Hippocampal formation (tissue), 2 donors: ENCODE measurements at regions not wholly inside any gene's neighbourhood (a gene's known extent, or its start where the extent isn't known, plus 50 kb on each side); places are given as distances from the start of the nearest gene placed in this dataset.
"Not testable (repeated sequence)": the region's sequence is repeated elsewhere in the genome, so short reads cannot be mapped to it uniquely, and the experiment has no call there.

Experiments used
- DNase-seq, 2 donors: peaks; one replicate each; lab custom pipeline; 2025; lab: John Stamatoyannopoulos, UW

DNA sequence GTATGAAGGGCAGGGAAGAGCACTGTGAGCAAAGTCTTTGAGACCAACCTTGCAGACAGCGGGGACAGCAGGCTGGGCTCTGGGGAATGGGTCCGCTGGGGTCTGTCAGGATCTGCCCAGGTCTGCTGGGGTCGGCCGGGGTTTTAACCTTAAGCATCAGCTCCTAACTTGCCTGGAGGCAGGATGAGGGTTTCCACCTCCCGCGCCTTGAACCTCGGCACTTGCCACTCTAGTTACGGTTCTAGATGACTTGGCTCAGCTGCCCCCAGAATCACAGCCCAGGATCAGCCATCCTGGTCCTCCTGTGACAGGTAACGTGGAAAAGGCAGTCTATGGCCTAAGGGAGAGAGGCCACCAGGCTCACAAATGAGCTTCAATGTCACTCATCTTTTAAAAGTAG lies 50.4 kb upstream of the CACUL1 start:
- DNase-seq: no peak

DNA sequence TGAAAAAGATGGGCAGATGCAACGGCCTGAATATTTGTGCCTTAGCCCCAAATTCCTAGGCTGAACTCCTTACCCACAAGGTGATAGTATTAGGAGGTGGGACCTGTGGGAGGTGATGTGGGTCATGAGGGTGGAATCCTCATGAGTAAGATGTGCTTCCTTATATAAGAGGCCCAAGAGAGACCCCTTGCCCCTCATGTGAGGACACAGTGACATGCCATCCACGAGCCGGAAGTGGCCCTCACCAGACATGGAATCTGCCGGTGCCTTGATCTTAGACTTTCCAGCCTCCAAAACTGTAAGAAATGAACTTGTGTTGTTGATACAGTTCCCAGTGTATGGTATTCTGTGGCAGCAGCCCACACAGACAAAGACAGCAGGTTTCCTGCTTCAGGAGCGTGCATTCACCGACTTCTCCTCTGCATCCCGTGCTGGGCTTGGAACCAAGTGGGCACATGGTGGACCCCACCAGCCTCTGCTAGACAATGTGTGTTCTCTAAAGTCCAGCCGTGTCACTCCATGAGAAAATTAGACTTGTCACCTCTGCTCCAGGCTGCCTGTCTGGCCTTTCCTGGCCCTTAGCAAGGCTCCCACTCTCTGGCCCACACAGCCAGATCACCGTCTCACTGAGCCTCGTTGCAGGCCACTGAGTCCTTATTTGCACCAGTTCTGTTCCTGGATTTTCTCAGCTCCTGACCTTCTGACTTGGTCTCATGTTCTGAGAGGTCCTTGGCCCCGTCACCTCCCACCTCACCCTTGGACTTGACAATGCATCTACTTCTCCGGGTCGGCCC lies 52.9 kb upstream of the CACUL1 start:
- no peak for DNase-seq

DNA sequence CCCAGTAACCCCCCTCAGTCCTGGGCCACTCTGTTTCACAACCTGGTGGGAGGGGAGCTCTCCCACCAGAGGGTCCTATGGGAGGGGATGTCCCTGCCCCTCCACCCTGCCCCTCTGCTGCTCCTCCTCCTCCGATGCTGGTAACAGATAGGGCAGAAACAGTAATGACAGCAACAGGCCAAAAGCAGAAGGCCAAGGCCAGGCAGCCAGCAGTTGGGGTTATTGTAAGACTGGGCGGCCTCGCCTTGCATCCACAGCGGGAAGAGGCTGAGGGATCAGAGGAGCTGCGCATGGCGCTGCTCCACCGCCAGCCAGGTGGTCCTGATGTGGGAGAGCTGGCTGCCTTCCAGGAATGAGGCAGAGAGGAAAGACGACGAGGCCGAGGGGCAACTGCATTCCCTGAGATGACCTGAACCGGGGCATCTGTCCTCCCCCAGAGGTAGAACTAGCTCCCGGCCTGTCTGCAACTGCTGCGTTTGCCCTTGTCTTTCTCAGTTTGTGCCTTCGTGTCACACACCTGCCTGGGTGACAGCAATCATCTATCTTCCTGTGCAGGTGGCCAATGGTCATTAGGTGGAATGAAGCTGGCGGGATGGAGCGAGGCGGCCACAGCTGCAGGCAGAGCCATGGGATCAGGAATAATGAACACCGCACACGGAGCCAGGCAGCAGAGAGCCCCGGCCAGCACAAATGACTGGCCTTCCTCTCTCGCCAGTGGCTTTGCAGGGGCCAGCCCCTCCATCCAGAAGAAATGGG lies 54.0 kb upstream of the CACUL1 start:
- no peak for DNase-seq

DNA sequence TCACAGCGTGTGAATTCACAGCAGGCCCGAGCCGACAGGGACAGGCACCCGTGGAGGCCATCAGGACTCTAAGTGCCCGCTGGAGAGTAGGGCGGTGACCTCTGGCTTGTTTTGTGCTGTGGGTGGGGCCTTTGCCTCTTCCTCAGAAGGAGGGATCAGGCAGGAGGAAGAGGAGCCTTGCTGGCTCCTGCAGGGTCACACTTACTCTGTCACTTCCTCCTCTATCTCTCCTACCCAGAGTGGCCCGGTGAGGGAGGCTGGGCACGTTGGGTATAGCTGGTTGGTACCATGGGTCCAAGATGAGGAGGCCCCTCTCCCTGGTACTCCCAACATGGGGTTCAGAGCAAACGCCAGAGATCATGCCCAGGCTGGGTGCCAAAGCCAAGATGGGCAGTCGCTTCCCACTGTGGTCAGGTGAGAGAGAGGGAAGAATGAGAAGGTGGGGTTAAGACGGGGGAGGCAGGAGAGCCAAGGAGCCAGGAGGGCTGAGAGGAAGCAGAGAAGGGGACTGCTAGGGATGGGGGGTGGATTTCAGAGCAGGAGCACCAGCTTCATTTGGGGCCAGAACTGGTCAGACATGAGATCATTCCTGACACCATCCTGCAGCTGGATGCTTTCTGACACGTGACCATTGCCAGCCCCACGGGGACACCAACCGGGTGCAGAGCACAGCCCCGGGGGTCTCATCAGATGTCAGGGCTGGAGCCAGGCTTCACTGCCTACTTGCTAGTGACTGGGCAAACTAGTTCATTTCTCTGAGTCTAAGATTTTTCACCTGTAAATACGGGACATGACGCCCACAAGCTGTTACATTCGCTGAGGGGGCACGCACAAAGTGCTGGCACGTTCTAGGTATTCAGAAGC lies 54.8 kb upstream of the CACUL1 start:
- no peak for DNase-seq

DNA sequence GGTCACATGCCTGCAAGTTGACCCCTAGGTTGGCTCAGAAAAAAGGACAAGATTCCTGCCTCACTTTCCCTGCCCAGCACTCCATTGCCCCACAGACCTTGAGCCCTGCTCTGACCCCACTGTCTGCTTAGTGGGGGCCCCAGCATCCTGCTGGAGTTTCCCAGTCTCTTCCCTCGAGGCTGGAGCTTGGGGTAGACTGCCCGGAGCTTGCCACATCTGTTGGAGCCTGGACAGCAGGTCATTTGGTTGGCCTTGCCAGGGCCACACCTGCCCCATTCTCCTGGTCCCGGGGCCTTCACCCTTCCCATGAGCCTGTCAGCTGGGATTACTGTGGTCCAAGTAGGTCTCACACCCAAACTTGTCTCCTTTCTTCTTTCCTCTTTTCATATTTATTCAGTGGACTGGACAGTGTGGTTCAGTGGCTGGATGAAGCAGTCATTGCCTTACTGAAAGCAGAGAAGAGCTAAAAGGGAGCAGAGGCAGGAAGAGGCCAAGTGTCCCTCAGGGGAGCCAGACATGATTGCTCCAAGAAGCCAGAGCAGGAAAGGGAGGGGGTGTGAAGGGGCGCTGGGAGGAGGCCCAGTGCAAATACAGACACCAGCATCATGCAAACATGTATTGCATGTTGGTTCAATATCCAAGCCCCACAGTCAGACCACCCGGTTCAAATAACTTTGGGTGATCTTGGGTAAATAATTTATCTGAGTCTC lies 56.2 kb upstream of the CACUL1 start:
- no peak for DNase-seq

DNA sequence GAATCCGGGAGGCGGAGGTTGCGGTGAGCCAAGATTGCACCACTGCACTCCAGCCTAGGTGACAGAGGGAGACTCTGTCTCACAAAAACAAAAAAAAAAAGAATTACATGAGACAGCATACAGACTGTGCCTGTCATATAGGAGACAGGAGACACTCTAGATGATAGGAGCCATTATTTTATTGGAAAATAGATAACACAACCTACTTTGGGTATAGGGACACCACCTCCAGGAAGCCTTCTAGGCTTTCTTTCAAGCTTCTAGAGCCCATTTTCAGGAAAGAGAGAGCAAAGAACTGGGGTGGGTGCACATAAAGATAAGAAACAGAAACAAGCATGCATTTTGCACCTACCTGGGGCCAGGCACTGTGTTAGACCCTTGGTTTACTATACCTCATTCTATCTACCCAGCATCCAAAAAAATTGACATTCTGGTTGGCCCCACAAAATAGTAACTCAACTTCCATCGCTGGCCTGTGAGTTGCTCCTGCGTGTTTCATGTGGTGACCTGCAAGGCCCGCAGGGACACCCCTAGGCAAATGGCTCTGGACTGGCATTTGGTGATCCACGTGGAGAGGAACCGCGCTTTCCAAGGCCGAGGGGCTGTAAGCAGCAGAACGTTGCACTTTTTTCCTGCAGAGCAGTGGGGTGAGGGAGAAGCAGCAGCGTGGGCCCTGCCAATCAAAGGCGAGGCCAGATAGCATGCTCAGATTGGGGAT lies 57.1 kb upstream of the CACUL1 start:
- no peak for DNase-seq

DNA sequence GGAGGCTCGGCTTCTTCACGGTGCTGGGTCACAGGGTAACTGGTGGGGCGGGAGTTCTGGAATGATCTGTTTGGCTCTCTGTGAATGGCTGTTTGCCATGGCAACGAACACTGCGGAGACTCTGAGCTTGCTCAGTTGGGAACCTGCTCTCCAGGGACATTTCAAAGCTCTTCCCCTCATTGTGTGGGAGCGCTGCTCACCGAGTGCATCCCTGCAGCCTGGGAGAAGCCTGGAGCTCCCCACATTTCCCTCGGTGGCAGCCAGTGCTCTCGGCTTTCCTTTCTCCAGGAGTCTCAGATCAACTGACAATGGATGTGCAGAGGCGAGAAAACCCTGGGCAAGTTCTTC lies 57.6 kb upstream of the CACUL1 start:
- no peak for DNase-seq

DNA sequence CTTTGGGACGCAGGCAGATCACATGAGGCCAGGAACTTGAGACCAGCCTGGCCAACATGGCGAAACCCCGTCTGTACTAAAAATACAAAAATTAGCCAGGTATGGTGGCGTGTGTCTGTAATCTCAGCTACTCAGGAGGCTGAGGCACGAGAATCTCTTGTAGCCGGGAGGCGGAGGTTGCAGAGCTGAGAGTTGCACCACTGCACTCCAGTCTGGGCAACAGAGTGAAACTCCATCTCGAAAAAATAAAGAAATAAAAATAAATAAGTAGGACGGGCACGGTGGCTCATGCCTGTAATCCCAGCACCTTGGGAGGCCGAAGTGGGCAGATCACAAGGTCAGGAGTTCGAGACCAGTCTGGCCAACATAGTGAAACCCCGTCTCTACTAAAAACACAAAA lies 58.2 kb upstream of the CACUL1 start:
- DNase-seq: not testable (repeated sequence)

DNA sequence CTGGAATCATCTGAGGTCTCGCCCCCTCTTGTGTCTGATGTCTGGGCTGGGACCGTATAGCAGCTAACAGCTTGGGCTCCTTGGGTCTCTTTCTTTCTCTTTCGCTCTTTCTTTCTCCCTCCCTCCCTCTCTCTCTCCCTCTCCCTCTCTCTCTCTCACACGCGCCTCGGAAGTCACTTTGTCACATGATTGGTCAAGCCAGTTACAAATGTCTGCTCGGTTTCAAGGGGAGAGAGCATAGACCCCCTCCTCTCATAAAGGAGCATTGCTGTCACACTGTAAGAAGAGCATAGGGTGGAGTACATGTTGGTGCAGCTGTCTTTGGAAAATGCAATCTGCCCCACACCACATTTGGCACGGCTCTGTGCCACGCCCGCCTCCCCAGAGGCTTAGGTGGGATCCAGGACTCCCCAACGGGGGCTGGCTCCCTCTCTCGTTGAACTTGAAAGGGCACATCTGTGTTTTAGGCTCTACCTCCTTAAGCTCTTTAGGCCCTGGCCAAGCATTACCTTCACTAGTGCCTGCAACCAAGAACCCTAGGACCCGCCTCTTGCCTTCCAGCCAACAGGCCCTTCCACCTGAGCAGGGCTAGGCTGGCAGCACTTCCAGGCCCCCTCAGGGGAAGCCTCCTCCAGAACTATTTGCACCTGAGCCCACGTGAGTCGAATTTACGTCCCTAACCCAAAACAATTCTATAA lies 61.9 kb upstream of the CACUL1 start:
- DNase-seq: no peak

DNA sequence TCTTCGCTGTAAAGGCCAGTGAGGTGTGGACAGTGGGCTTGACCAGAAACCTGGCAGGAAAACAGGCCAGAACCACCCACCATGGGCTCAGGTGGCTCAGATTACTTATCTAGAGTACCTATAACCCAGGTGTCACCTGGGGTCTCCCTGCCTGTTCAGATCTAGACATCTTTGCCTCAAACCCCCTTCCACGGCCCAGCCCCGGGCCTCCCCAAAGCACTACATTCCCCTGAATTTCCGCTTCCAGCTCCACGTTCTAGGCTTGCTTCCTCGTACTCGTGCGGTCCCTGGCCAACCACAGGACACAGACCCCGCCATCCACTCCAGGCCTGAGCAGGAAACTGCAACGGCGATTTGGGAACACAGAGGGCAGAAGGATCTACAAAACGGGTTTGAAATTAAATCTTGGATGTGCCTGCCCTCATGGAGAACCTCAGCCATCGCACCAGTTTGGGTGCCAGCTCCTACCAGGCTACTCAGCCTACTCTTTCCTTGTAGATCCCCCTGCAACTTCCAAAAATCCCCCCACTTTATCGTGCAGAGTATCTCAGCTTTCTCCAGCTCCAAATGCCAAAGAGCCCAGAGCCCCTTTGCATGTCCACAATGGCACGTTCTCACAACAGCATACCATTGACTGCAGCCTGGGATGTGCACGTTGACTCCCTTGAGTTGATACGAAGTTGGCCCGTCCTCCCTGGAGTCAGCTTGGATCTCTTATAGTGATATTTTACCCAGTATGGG lies 62.7 kb upstream of the CACUL1 start:
- no peak for DNase-seq

DNA sequence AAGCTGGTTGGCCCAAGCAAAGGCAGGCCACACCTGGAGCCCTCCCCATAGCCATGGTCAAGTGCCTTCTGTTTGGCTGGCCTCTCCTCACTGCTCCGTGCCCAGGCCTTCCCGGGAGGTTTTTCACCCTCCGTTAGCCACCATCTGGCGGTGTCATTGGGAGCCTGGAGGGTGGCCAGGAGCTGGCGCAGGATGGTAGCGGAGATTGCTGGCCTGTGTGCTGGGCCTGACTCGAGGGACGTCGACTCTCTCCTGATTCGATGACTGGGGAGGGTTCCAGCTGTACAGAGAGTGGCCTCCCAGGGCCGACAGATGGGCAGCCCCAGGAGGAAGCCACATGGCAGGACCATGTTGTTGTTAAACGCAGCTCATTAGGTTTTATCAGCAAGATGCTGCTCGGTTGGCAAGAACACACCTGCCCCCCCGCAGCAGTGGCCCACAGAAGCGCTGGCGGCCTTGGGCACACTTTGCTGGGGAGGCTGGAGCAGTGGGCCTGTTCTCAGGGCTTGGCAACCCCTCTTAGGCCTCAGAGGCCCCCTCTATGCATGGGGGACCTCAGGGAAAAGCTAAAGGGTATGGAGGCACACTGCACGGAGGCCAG lies 64.0 kb upstream of the CACUL1 start:
- peak in 1 of 2 donors; percentile 28 for DNase-seq

DNA sequence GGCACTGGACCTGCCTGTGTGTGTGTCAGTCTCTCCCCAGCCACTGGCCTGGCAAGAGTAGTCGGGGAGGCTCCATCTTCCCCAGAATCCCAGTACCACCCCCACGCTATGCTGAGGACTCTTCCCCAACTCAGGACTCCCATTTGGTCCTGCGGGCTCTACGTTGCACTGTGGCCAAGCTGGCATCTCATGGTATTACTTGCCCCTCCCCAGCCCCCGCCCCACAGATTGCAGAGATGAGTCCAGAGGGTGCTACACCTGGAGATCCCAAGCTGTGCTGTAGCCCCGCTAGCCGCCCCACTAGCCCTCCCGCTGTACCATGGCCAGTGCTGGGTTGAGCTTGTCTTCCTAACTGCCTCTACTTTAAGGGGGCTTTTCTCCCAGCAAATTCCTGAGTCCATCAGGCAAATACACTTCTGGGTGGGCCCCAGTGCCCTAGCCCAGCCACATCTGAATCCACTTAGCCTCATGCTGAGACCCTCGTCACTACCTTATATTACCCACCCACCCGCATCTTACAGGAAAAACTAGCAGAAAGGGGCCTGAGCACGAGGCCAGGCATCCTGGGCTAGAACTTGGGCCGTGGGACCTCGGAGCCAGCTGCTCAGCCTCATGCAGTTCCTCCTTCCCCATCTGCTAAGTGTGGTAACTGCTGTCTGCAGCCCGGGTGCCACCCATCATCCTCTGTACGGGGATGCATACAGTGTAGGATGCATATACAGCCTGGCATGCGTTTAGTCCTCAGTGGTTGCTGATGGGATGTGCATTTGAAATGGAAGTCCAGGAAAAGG lies 65.8 kb upstream of the CACUL1 start:
- no peak for DNase-seq

DNA sequence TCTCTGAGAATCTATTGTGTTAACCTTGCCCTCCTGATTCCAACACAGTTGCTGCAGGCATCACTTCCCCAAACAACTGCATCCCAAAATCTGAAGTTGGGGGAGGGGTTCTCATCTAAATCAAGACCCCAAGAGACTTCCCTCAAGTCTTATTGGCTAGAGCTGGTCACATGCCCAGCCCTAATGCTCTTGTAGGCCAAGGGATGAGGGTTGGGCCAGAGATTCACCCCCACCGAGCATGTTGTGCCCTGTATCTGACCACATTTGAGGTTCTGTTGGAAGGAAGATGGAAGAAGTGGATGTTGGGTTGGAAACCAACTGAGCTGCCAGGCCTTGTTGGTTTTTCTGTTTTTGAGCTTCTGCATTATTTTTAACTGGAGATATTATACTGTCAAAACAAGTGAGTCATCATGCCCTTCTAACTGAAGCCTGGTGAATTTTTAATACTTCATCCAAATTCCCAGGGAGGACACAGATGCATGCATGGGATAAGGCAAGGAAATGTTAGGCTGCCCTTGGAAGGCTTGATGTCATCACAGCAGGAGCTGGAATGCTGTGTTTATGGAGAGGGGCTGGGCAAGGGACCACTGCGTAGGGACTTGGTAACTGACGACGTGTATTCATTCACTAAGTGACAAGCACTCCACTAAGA lies 68.6 kb upstream of the CACUL1 start:
- DNase-seq: no peak

DNA sequence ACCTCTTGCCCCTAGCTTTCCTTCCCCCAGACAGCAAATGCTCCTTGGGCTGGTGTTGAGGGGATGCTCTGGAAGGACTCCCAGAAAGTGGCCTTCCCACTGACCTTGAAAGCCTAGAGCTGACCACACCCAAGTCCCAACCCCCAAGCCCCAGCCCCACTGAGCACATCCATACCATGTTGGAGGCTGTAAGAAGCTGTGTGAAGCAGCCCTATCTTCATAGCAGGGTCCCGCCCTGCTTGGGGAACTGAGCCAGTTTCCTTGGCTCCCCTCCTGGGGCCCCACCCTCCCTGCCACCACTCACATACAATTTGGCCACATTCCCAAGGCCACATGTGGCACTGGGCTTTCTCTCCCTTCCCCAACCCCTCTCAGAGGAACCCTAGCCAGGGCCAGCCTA lies 72.3 kb upstream of the CACUL1 start:
- DNase-seq: no peak

DNA sequence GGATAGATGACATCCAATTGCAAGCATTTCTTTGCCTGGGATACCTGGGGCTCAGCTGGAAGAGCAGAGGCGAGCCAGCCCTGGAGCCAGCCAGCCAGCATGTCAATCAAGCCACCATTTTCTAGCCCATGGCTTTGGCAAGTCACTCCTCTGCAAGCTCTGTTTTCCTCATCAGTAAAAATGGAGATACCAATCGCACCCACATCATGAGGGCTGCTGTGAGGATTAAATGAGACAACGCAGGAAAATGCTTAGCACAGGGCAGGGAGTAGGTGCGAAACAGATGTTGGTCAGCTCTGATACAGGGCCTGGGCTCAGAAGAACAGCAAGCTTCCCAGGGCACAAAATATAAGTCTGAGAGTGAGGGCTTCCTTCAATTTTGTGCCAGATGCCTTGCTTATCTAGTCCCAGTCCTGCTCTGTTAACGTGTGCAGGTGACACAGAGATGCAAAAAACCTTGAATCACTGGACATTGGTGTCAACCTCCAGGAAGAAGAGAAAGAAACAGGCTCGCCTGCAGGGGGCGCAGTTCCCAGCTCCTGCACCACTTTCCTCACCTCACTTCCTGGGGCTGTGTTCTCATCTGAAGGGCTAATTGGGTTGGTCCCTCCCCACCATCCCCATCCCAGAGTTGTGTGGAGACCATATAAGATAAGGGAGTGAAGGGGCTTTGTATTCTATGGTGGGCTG lies 72.8 kb upstream of the CACUL1 start:
- DNase-seq: no peak

DNA sequence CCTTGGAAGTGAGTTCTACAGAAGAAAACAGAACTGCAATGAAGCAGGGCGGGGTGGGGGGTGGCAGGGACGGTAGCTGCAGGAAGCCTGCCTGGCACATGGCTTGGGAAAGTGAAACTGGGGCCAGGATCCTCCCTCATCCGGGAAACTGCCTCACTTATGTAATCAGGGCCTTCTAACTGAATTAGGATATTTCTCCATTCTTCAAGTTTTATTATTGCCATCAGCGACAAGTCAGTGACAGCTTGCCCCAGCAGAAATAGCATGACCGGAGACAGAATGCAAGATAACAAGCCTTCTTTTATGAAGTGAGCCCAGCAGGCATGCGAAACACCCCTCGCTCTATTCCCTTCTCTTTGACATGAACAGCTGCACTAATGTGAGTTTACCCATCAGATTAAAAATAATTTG lies 77.5 kb upstream of the CACUL1 start:
- peak in 1 of 2 donors; percentile 15 for DNase-seq

DNA sequence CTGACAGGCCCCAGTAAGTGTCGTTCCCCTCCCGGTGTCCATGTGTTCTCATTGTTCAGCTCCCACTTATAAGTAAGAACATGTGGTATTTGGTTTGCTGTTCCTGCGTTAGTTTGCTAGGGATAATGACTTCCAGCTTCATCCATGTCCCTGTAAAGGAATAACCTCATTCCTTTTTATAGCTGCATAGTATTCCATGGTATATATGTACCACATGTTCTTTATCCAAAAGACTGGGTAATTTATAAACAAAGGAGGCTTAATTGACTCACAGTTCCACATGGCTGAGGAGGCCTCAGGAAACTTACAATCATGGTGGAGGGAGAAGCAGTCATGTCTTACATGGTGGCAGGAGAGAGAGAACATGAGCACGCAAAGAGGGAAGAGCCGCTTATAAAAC lies 79.6 kb upstream of the CACUL1 start:
- DNase-seq: not testable (repeated sequence)
